ENCODE measurements at regions not wholly inside any gene's neighbourhood (a gene's known extent, or its start where the extent isn't known, plus 50 kb on each side); places are given as distances from the start of the nearest gene placed in this dataset.

DNA sequence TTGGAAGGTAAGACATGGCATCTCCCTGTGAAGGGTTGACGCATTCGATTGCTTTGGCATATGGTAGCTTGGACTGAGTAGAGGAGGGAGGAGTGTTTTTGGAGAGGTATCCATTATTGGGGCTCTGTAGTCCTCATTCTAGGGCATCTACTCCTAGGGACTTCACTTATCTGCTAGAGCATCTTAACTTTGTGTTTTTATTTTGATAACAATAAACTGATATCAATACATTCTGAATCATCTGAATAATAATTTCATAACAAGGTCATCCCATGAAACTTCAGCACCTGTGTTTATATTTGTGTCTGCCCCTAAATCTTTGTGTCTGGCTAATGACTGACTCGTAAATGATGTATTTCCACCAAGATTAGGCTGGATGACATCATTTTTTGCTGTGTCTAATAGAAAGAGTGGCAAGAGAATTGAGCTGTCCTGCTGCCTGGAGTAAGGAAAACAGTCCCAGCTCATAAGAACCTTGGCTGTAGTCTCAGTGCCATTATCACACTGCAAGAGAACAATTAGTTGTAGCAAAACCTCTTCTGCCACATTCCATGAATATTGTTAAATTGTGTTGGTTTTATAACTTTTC lies 288.5 kb downstream of the PRL start:
- Mint-ChIP-seq H3K36me3 (no peaks in the 10 kb centered on the region), H3K4me1 (ENCODE audit: low read depth) (no peaks in the 10 kb centered on the region), H3K27me3 (no peaks in the 10 kb centered on the region), H3K27ac (no peak overlapping the region), H3K4me3 (no peak overlapping the region), H3K9me3 (no peaks in the 10 kb centered on the region)
- no peak for DNase-seq
- ChIA-PET POLR2A (no interaction called here), CTCF (interaction anchor here (0.6 kb wide), 1 partner anchor 501 kb away, joined by 3 read pairs; no protein-coding TSS in a partner anchor)
- intact Hi-C loops (cut with micrococcal nuclease), result no loop called here

DNA sequence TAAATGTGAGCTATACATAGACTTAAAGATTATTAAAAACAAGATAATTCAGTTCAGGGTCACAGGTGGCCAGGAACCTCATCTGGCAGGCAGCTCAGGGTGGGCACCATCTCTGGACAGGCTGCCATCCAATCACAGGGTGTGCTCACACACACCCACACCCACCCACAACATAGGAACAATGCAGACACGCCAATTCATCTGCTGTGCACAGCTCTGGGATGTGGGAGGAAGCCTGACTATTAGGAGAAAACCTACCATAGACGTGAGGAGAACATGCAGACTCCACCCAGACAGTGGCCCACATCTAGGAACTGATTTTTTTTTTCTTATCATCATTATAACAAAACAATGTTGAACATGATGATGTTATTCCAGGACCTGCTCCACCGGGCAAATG lies 286.7 kb downstream of the PRL start:
- H3K9me3 Mint-ChIP-seq, result peaks cover 5% of the 10 kb centered on the region
- H3K27ac Mint-ChIP-seq, result no peak overlapping the region
- POLR2A ChIA-PET, result no interaction called here
- no peaks in the 10 kb centered on the region for H3K27me3 Mint-ChIP-seq
- H3K4me3 Mint-ChIP-seq, result no peak overlapping the region
- intact Hi-C loops (cut with micrococcal nuclease), result no loop called here
- CTCF ChIA-PET, result no interaction called here
- no peak for DNase-seq
- no peaks in the 10 kb centered on the region for H3K4me1 Mint-ChIP-seq (ENCODE audit: low read depth)
- no peaks in the 10 kb centered on the region for H3K36me3 Mint-ChIP-seq

DNA sequence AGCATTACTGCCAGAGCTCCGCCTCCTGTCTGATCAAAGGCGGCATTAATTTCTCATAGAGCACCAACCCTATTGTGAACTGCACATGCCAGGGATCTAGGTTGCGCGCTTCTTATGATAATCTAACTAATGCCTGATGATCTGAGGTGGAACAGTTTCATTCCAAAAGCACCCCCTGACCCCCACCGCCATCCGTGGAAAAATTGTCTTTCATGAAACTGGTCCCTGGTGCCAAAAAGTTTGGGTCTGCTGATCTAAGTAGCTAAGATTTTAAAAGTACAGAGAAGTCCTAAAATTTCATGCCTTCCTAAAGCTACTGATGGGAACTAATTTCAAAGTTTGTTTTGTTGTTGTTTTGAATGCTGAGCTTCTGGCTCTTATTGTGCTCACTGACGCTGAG lies 281.6 kb downstream of the PRL start:
- no peaks in the 10 kb centered on the region for H3K4me1 Mint-ChIP-seq (ENCODE audit: low read depth)
- ChIA-PET CTCF (no interaction called here), POLR2A (no interaction called here)
- H3K27ac Mint-ChIP-seq, result no peak overlapping the region
- no peaks in the 10 kb centered on the region for H3K36me3 Mint-ChIP-seq
- no peak for DNase-seq
- H3K4me3 Mint-ChIP-seq, result no peak overlapping the region
- H3K9me3 Mint-ChIP-seq, result peaks cover 5% of the 10 kb centered on the region
- intact Hi-C loops (cut with micrococcal nuclease), result no loop called here
- H3K27me3 Mint-ChIP-seq, result no peaks in the 10 kb centered on the region

DNA sequence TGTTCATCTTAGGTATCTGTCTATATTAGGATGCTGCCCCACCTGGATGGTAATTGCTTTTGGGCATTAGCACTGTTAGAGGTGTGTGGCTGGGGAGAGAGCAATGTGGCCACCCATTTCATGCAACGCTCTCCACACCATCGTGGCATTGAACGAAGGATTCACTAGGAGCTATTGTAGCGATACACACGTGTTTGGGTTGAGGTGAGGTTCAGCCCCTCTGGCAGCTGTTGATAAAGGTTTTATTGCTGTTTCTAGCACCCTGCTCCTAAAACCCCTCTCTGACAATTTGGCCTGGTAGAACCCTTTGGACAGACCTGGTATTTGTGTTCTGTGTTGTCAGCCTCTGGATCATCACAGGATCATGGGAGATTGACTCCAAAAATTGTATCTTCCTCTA lies 280.9 kb downstream of the PRL start:
- ChIA-PET CTCF (no interaction called here), POLR2A (no interaction called here)
- Mint-ChIP-seq H3K27ac (no peak overlapping the region), H3K27me3 (no peaks in the 10 kb centered on the region), H3K4me3 (no peak overlapping the region), H3K36me3 (no peaks in the 10 kb centered on the region), H3K9me3 (peaks cover 5% of the 10 kb centered on the region), H3K4me1 (ENCODE audit: low read depth) (no peaks in the 10 kb centered on the region)
- intact Hi-C loops (cut with micrococcal nuclease), result no loop called here
- no peak for DNase-seq

DNA sequence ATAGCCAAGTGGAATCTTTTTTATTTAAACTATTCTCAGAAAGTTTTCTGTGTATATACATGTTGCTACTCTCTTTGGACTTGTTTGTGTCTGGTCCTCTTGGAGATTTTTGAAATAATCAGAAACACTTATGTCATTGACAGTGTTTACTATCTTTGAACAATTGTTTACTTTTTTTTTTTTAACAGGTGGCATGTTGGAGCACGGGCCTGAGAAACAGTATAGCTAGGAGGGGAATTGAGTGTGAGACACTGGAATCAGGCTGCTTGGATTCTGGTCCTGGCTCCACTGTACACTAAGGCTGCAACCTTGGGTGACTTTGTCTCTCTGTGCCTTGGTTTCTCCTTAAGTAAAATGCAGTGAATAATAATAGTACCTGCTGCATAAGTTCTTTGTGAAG lies 279.6 kb downstream of the PRL start:
- H3K4me1 Mint-ChIP-seq (ENCODE audit: low read depth), result no peaks in the 10 kb centered on the region
- POLR2A ChIA-PET, result no interaction called here
- H3K27me3 Mint-ChIP-seq, result no peaks in the 10 kb centered on the region
- peaks cover 5% of the 10 kb centered on the region for H3K9me3 Mint-ChIP-seq
- H3K36me3 Mint-ChIP-seq, result no peaks in the 10 kb centered on the region
- intact Hi-C loops (cut with micrococcal nuclease), result no loop called here
- no peak for DNase-seq
- CTCF ChIA-PET, result no interaction called here
- H3K4me3 Mint-ChIP-seq, result no peak overlapping the region
- H3K27ac Mint-ChIP-seq, result no peak overlapping the region

DNA sequence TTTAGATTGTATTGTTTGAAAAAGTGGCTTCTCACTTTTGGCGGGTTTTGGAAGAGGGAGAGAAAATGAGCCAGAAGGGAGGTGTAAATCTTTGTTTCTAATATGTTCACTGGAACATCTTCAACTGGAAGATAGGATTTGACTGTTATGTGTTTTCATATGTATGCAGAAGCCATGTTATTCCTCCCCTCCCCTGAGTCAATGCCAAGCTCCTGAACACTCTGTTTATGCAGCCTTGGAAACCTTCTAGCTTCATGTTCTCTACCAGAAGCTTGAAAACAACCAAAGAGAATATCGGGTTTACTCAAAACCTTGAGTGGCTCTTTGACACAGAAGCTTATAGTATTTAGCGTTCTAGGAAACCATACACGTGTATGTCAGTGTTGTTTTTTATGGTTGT lies 279.1 kb downstream of the PRL start:
- no peaks in the 10 kb centered on the region for H3K4me1 Mint-ChIP-seq (ENCODE audit: low read depth)
- no peaks in the 10 kb centered on the region for H3K27me3 Mint-ChIP-seq
- intact Hi-C loops (cut with micrococcal nuclease), result no loop called here
- no peak overlapping the region for H3K27ac Mint-ChIP-seq
- CTCF ChIA-PET, result interaction anchor here (0.6 to 0.8 kb wide), 2 partner anchors 41 to 875 kb away, joined by 3 read pairs; no protein-coding TSS in a partner anchor
- no peak overlapping the region for H3K4me3 Mint-ChIP-seq
- no peak for DNase-seq
- H3K36me3 Mint-ChIP-seq, result no peaks in the 10 kb centered on the region
- POLR2A ChIA-PET, result no interaction called here
- peaks cover 5% of the 10 kb centered on the region for H3K9me3 Mint-ChIP-seq

DNA sequence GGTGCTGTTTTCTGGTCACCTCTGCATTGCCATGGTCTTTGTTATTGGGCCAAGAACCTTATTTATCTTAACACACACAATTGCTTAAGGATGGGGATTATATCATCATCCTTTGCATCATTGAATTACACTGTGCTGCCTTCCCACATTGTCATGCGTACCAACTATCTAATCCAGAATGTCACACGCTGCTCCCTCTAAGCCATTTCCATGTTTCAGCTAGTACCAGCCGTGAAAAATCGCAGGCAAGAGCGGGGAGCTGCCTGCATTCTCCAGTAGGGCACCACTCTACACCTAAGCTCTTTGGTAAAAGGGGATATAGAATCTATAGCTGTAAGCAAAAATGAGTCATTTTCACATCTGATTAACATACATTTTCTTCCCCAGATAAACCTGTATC lies 277.0 kb downstream of the PRL start:
- H3K4me1 Mint-ChIP-seq (ENCODE audit: low read depth), result no peaks in the 10 kb centered on the region
- no peak overlapping the region for H3K4me3 Mint-ChIP-seq
- H3K36me3 Mint-ChIP-seq, result no peaks in the 10 kb centered on the region
- no peak overlapping the region for H3K27ac Mint-ChIP-seq
- no peaks in the 10 kb centered on the region for H3K27me3 Mint-ChIP-seq
- ChIA-PET POLR2A (no interaction called here), CTCF (no interaction called here)
- no peak for DNase-seq
- H3K9me3 Mint-ChIP-seq, result no peaks in the 10 kb centered on the region
- intact Hi-C loops (cut with micrococcal nuclease), result no loop called here

DNA sequence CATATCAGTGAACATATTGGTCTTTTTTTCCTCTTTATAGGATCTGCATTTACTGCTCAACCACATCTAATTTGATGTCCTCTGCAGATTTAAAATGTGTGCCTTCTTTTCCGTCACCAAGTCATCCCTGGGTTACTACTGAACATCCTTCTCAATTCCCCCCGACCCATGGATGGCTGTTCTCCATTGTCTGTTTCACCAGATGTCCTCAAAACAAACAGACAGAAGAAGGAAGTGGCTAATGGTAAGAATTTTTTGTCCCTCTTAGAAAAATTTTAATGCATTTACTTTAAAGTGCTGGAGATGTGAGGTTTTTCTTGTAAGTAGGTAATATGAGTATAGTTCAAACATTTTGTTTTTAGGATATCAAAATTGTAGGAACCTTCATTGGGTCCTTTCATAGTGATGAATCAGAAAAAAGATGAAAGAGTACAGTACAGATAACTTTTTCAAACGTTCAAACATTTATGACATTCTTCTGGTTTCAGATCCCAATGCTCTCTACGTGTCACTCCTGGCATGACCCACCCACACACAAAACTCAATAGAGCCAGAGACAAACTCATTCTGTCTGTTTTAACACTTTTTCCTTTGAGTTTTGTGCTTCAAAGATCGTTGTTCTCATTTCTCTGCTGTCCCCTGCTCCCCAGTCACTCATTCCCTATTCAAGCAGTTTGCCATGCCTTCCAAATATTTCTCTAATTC lies 276.4 kb downstream of the PRL start:
- H3K4me1 Mint-ChIP-seq (ENCODE audit: low read depth), result no peaks in the 10 kb centered on the region
- H3K36me3 Mint-ChIP-seq, result no peaks in the 10 kb centered on the region
- no peak overlapping the region for H3K27ac Mint-ChIP-seq
- H3K27me3 Mint-ChIP-seq, result no peaks in the 10 kb centered on the region
- ChIA-PET POLR2A (no interaction called here), CTCF (no interaction called here)
- H3K9me3 Mint-ChIP-seq, result no peaks in the 10 kb centered on the region
- no peak overlapping the region for H3K4me3 Mint-ChIP-seq
- DNase-seq, result no peak
- intact Hi-C loops (cut with micrococcal nuclease), result no loop called here

DNA sequence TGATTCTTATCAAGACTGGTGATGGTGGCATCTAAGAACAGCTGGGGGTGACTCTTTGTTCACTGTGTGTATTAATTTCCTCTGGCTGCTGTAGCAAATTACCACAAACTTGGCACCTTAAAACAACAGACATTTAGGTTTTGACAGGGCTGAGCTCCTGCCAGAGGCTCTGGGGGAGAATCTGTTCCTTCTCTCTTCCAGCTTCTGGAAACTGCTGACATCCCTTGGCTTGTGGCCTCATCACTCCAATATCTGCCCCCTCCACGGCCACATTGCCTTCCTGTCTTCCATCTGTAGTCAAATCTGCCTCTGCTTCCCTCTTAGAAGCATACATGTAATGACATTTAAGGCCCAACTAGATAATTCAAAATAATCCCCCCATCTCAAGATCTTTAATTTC lies 274.9 kb downstream of the PRL start:
- POLR2A ChIA-PET, result no interaction called here
- DNase-seq, result no peak
- Mint-ChIP-seq H3K27ac (no peak overlapping the region), H3K36me3 (no peaks in the 10 kb centered on the region), H3K9me3 (no peaks in the 10 kb centered on the region), H3K4me1 (ENCODE audit: low read depth) (no peaks in the 10 kb centered on the region), H3K4me3 (no peak overlapping the region), H3K27me3 (no peaks in the 10 kb centered on the region)
- CTCF ChIA-PET, result no interaction called here
- intact Hi-C loops (cut with micrococcal nuclease), result no loop called here

DNA sequence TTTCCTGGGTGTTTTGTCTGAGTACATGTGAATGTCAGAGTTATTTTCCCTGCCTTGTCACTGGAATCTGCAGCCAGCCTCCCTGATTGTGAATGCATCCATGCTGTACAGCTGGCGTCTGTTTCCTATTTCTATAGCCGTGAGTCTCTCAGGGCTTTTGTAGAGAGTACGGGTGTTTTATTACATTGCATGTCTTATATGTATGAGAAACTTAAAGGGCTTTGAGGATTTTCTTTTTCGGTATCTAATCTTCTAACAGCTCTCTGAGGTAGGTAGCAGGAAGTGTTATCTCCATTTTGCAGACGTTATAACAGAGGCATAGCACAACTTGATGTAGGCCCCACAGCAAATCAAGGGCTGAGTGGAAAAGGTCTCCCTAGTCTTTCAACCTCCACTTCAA lies 272.9 kb downstream of the PRL start:
- H3K4me3 Mint-ChIP-seq, result no peak overlapping the region
- H3K27me3 Mint-ChIP-seq, result peaks cover 2% of the 10 kb centered on the region
- intact Hi-C loops (cut with micrococcal nuclease), result no loop called here
- ChIA-PET POLR2A (no interaction called here), CTCF (no interaction called here)
- H3K36me3 Mint-ChIP-seq, result no peaks in the 10 kb centered on the region
- no peak for DNase-seq
- no peak overlapping the region for H3K27ac Mint-ChIP-seq
- no peaks in the 10 kb centered on the region for H3K4me1 Mint-ChIP-seq (ENCODE audit: low read depth)
- no peaks in the 10 kb centered on the region for H3K9me3 Mint-ChIP-seq

DNA sequence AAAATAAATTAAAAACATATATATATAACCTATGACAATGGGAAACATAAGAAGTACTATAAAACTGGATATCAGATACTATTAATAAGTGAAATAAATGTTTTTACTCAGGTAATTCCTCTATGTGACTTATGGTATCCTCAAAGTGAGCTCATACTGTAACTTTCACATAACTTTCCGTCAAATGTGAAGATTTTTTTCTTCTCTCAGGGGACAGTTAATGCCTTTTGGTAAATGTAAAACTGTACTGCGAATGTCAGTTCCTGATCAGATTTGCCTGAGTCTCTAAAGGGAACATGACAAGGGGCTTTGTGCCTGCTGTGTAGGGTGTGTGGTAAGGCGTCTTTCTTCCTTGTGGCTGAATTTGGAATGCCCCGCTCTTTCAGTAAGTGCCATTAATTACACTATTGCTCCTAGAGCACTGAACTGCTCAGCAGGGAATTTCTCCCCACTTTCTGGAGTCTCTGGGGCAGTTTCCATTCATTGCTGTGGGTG lies 271.8 kb downstream of the PRL start:
- CTCF ChIA-PET, result interaction anchor here (0.6 kb wide), 1 partner anchor 78 kb away, joined by 3 read pairs; no protein-coding TSS in a partner anchor
- Mint-ChIP-seq H3K27ac (no peak overlapping the region), H3K36me3 (no peaks in the 10 kb centered on the region), H3K4me1 (ENCODE audit: low read depth) (no peaks in the 10 kb centered on the region), H3K9me3 (no peaks in the 10 kb centered on the region), H3K4me3 (no peak overlapping the region), H3K27me3 (peaks cover 2% of the 10 kb centered on the region)
- intact Hi-C loops (cut with micrococcal nuclease), result no loop called here
- POLR2A ChIA-PET, result no interaction called here
- no peak for DNase-seq

DNA sequence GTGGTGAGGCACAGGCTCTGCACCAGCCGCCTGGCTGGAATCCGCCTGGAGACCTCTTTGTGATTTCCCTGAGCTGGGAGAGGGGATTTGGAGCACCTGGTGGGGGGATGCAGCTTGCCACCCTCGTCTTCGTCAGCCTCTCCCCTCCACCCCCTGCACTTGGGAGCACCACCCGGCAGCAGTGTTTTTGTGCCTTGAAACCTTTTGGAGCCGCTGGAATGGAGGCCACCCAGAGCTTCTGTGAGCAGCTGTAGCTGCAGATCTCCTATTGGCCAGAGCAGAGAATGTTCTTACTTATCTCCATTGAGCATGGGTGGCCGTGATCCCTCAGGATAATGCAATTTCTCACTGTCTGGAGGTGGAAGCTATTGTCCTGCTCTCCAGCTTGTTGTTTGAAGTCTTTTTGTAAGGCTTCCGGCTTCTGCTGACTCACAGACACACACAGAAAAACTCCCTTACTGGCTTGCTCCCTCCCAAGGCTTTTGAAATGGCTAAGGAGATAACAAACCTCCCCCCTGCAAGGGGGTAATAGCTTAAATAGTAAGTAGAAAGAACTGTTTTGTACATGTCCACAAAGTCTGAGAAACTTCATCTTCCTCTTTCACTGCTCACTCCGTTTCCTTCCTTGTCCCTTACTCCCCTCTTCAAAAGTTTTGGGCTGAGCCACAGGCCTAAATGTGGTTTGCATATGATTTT lies 271.2 kb downstream of the PRL start:
- ChIA-PET POLR2A (no interaction called here), CTCF (no interaction called here)
- no peak overlapping the region for H3K27ac Mint-ChIP-seq
- peaks cover 2% of the 10 kb centered on the region for H3K27me3 Mint-ChIP-seq
- H3K36me3 Mint-ChIP-seq, result no peaks in the 10 kb centered on the region
- H3K4me1 Mint-ChIP-seq (ENCODE audit: low read depth), result no peaks in the 10 kb centered on the region
- DNase-seq, result no peak
- H3K9me3 Mint-ChIP-seq, result no peaks in the 10 kb centered on the region
- intact Hi-C loops (cut with micrococcal nuclease), result no loop called here
- H3K4me3 Mint-ChIP-seq, result no peak overlapping the region

DNA sequence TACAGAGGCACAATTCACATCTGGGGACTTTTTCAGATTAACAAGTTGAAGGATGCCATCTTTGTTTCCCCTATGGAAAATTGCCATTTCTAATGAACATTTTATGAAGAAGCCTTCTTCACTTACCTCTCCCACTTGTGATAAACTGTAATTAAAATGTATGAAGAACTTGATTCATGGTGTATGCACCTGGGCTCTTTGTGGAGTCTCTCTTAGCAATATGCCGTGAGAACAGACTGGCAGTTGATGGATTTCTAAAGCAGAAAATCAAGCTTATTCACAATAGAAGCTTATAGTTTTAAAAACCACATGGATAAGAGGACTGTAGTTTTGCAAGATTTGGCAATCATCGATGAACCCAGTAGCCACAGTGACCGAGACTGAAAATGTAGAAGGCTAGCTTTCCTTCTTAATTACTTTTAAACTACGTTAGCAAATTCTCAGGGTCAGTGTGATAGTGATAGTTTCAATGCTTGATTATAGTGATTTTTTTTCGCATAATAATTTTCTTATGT lies 270.6 kb downstream of the PRL start:
- CTCF ChIA-PET, result no interaction called here
- Mint-ChIP-seq H3K27ac (no peak overlapping the region), H3K9me3 (no peaks in the 10 kb centered on the region), H3K36me3 (no peaks in the 10 kb centered on the region), H3K27me3 (peaks cover 2% of the 10 kb centered on the region), H3K4me1 (ENCODE audit: low read depth) (no peaks in the 10 kb centered on the region), H3K4me3 (no peak overlapping the region)
- intact Hi-C loops (cut with micrococcal nuclease), result no loop called here
- POLR2A ChIA-PET, result no interaction called here
- DNase-seq, result no peak
